Astrocyte (in vitro differentiated cells and primary cell): ENCODE measurements at regions not wholly inside any gene's neighbourhood (a gene's known extent, or its start where the extent isn't known, plus 50 kb on each side); places are given as distances from the start of the nearest gene placed in this dataset.
"Not testable (repeated sequence)": the region's sequence is repeated elsewhere in the genome, so short reads cannot be mapped to it uniquely, and the experiment has no call there.

Experiments used
- DNase-seq: peaks from one replicate; pipeline ENCODE4 v3.0.0-alpha.2; 2010; ENCODE audit warnings: low read depth
- FAIRE-seq: peaks from 2 replicates; lab custom pipeline; 2011; peaks lifted over from hg19 to GRCh38; lab: Jason Lieb, UNC
- H2AFZ ChIP-seq: 2 replicates; pipeline ENCODE4 v1.6.0; 2012; ENCODE audit warnings: low read depth, low read length, inconsistent platforms
- H3K27ac ChIP-seq: 2 replicates; pipeline ENCODE4 v1.5.1; 2011; ENCODE audit warnings: low read depth, low read length, inconsistent platforms
- H3K27me3 ChIP-seq: 2 replicates; pipeline ENCODE4 v1.6.0; 2011; ENCODE audit warnings: low read length, inconsistent platforms; ENCODE audit not compliant: insufficient read depth
- H3K36me3 ChIP-seq: 2 replicates; pipeline ENCODE4 v1.5.1; 2011; ENCODE audit warnings: low read length, inconsistent platforms; ENCODE audit not compliant: insufficient read depth
- H3K4me1 ChIP-seq: 2 replicates; pipeline ENCODE4 v1.5.1; 2011; ENCODE audit warnings: low read length, inconsistent platforms; ENCODE audit not compliant: insufficient read depth
- H3K4me2 ChIP-seq: 2 replicates; pipeline ENCODE4 v1.6.0; 2012; ENCODE audit warnings: low read length, inconsistent platforms
- H3K4me3 ChIP-seq: 2 replicates; pipeline ENCODE4 v1.5.1; 2011; ENCODE audit warnings: low read depth, mild to moderate bottlenecking, low read length, inconsistent platforms; ENCODE audit not compliant: insufficient read depth
- H3K79me2 ChIP-seq: 2 replicates; pipeline ENCODE4 v1.6.0; 2012; ENCODE audit warnings: mild to moderate bottlenecking, low read length, inconsistent platforms; ENCODE audit not compliant: insufficient read depth
- H3K9ac ChIP-seq: 2 replicates; pipeline ENCODE4 v1.6.0; 2012; ENCODE audit warnings: mild to moderate bottlenecking, low read length, inconsistent platforms
- H3K9me3 ChIP-seq: 2 replicates; pipeline ENCODE4 v1.5.1; 2012; ENCODE audit warnings: low read depth, mild to moderate bottlenecking, low read length, inconsistent platforms; ENCODE audit not compliant: insufficient read depth
- H4K20me1 ChIP-seq: 2 replicates; pipeline ENCODE4 v1.6.0; 2012; ENCODE audit warnings: low read length, inconsistent platforms; ENCODE audit not compliant: insufficient read depth
- H3K27ac Mint-ChIP-seq: one replicate; pipeline ENCODE4 v1.8.0; 2021; ENCODE audit warnings: mild to moderate bottlenecking, mixed read lengths; ENCODE audit not compliant: unreplicated experiment
- H3K27me3 Mint-ChIP-seq: one replicate; pipeline ENCODE4 v1.8.0; 2021; ENCODE audit warnings: low read depth, mixed read lengths; ENCODE audit not compliant: unreplicated experiment
- H3K36me3 Mint-ChIP-seq: one replicate; pipeline ENCODE4 v1.8.0; 2021; ENCODE audit warnings: low read depth, mixed read lengths; ENCODE audit not compliant: unreplicated experiment
- H3K4me1 Mint-ChIP-seq: one replicate; pipeline ENCODE4 v1.8.0; 2021; ENCODE audit warnings: low read depth, mixed read lengths; ENCODE audit not compliant: unreplicated experiment
- H3K4me3 Mint-ChIP-seq: one replicate; pipeline ENCODE4 v1.8.0; 2021; ENCODE audit warnings: mild to moderate bottlenecking, moderate library complexity, mixed read lengths; ENCODE audit not compliant: unreplicated experiment
- H3K9me3 Mint-ChIP-seq: one replicate; pipeline ENCODE4 v1.8.0; 2021; ENCODE audit warnings: mild to moderate bottlenecking, mixed read lengths; ENCODE audit not compliant: unreplicated experiment
- EZH2 ChIP-seq: IDR thresholded peaks from 2 replicates; pipeline ENCODE4 v1.6.1; 2012; ENCODE audit warnings: mild to moderate bottlenecking, low read length, inconsistent platforms; ENCODE audit not compliant: insufficient read depth
- TF ChIP-seq, protein P1 (sequence below): IDR thresholded peaks from 2 replicates; pipeline ENCODE4 v1.5.1; 2011; ENCODE audit warnings: low read depth, mild to moderate bottlenecking, inconsistent platforms, low read length, moderate library complexity; ENCODE audit not compliant: insufficient read depth

DNA sequence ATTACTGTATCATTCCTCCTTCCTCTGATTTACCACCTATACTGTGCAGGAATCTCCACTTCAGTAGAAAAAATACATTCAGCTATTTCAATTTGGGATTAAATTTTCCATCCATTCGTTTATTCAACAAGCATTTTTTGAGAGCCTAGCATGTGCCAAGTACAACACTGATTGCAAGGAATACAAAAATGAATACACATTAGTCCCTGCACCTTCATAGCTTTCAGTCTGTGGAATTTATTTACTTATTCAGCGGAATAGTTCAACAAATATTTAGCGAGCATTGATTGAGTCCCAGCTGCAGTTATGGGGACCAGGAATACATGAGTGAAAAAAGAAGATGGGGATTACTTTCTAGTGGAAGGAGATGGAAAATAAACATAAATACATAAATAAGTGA lies 606.8 kb upstream of the TBL1XR1 start:
- H4K20me1 ChIP-seq, result no peaks in the 10 kb centered on the region
- H3K4me3 ChIP-seq, result no peak overlapping the region
- Mint-ChIP-seq H3K27ac (no peak overlapping the region), H3K9me3 (no peaks in the 10 kb centered on the region), H3K36me3 (no peaks in the 10 kb centered on the region), H3K27me3 (no peaks in the 10 kb centered on the region), H3K4me3 (no peak overlapping the region), H3K4me1 (peaks cover 24% of the 10 kb centered on the region)
- H3K9ac ChIP-seq, result no peak overlapping the region
- peaks cover 11% of the 10 kb centered on the region for H3K4me1 ChIP-seq
- no peak overlapping the region for H2AFZ ChIP-seq
- no peak for DNase-seq
- H3K4me2 ChIP-seq, result no peak overlapping the region
- no peaks in the 10 kb centered on the region for H3K9me3 ChIP-seq
- TF ChIP-seq EZH2, result no peak
- TF ChIP-seq, protein P1, sequence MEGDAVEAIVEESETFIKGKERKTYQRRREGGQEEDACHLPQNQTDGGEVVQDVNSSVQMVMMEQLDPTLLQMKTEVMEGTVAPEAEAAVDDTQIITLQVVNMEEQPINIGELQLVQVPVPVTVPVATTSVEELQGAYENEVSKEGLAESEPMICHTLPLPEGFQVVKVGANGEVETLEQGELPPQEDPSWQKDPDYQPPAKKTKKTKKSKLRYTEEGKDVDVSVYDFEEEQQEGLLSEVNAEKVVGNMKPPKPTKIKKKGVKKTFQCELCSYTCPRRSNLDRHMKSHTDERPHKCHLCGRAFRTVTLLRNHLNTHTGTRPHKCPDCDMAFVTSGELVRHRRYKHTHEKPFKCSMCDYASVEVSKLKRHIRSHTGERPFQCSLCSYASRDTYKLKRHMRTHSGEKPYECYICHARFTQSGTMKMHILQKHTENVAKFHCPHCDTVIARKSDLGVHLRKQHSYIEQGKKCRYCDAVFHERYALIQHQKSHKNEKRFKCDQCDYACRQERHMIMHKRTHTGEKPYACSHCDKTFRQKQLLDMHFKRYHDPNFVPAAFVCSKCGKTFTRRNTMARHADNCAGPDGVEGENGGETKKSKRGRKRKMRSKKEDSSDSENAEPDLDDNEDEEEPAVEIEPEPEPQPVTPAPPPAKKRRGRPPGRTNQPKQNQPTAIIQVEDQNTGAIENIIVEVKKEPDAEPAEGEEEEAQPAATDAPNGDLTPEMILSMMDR, result no peak
- no peak overlapping the region for H3K27ac ChIP-seq
- H3K36me3 ChIP-seq, result no peaks in the 10 kb centered on the region
- H3K79me2 ChIP-seq, result no peaks in the 10 kb centered on the region
- no peak for FAIRE-seq
- no peaks in the 10 kb centered on the region for H3K27me3 ChIP-seq

DNA sequence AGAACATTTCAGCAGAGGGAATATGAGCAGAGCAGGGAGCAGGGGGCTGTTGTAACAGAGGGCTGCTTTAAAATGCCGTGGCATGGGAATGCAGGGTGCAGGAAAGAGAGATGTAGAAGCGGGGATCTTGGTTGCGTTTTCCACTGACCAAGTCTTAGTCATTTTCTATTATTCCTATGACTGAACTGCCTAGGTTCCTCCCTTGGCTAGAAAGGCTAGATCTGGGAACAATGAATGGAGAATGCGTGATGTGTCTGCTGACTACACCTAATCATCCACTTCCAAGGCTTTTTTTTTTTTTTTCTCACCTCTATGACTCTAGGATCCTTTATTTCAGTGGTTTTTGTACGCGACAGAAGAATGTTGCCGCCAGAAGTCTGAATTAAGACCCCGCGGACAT lies 607.4 kb upstream of the TBL1XR1 start:
- Histone ChIP-seq H3K36me3 (no peaks in the 10 kb centered on the region), H3K4me1 (peaks cover 11% of the 10 kb centered on the region), H4K20me1 (no peaks in the 10 kb centered on the region), H3K4me2 (no peak overlapping the region), H3K4me3 (no peak overlapping the region), H2AFZ (no peak overlapping the region), H3K27me3 (no peaks in the 10 kb centered on the region), H3K9me3 (no peaks in the 10 kb centered on the region), H3K27ac (no peak overlapping the region), H3K79me2 (no peaks in the 10 kb centered on the region), H3K9ac (no peak overlapping the region)
- no peak for FAIRE-seq
- DNase-seq, result peak; percentile 54
- no peak for TF ChIP-seq EZH2
- no peaks in the 10 kb centered on the region for H3K36me3 Mint-ChIP-seq
- peaks cover 25% of the 10 kb centered on the region for H3K4me1 Mint-ChIP-seq
- no peak overlapping the region for H3K4me3 Mint-ChIP-seq
- H3K27me3 Mint-ChIP-seq, result no peaks in the 10 kb centered on the region
- H3K27ac Mint-ChIP-seq, result no peak overlapping the region
- no peaks in the 10 kb centered on the region for H3K9me3 Mint-ChIP-seq

DNA sequence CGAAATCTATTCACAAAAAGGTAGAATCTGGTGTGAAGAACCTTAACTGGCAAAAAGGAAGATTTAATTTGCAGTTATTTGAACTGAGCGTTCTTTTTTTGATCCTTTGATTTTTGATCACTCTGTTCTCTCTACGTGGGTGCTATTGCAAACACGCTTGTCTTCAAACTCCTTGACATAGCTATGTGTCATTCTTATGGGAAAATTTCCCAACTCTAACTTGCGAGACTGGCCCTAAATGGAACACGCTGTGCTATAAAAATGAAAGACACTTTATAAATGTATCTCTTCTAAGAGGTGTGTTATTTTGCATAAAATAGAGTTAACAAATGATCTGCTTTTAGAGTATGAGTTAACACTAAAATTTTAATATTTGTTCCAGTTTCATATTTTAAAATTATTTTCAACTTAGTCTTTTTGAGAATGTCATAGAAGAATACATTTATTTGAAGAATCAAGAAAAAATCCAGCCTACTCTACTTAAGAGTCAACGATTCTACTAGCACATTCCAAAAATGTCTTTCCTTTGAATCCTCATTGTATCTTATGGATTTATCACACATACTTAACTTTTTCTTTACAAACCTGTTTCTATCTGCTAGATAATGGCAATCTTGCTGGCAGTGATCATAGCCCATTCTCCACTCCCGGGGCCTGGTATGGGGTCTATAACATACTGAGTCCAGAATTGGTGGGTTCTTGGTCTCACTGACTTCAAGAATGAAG lies 610.0 kb upstream of the TBL1XR1 start:
- Histone ChIP-seq H3K27ac (no peak overlapping the region), H3K9ac (no peak overlapping the region), H2AFZ (no peak overlapping the region), H3K36me3 (no peaks in the 10 kb centered on the region), H3K9me3 (no peaks in the 10 kb centered on the region), H3K4me3 (no peak overlapping the region), H3K4me1 (peaks cover 11% of the 10 kb centered on the region), H3K4me2 (no peak overlapping the region), H3K79me2 (no peaks in the 10 kb centered on the region), H4K20me1 (no peaks in the 10 kb centered on the region), H3K27me3 (no peaks in the 10 kb centered on the region)
- Mint-ChIP-seq H3K36me3 (no peaks in the 10 kb centered on the region), H3K27ac (no peak overlapping the region), H3K27me3 (no peaks in the 10 kb centered on the region), H3K4me3 (no peak overlapping the region), H3K9me3 (no peaks in the 10 kb centered on the region), H3K4me1 (peaks cover 24% of the 10 kb centered on the region)
- TF ChIP-seq, protein P1, result no peak
- TF ChIP-seq EZH2, result no peak
- DNase-seq (no peak), FAIRE-seq (no peak)

DNA sequence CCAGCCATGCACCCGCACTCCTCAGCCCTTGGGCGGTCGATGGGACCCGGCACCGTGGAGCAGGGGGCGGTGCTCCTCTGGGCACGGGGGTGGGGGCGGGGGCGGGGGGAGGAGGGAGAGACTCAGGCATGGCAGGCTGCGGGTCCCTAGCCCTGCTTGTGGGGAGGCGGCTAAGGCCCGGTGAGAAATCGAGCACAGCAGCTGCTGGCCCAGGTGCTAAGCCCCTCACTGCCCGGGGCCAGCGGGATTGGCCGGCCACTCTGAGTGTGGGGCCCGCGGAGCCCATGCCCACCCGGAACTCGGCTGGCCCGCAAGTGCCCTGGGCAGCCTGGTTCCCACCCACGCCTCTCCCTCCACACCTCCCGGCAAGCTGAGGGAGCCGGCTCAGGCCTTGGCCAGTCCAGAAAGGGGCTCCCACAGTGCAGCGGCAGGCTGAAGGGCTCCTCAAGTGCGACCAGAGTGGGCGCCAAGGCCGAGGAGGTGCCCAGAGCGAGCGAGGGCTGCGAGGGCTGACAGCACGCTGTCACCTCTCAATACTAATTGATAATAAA lies 611.7 kb upstream of the TBL1XR1 start:
- not testable (repeated sequence) for H3K79me2 ChIP-seq, FAIRE-seq, H3K27ac Mint-ChIP-seq, DNase-seq, H3K27me3 ChIP-seq, H3K36me3 ChIP-seq, H3K36me3 Mint-ChIP-seq, H3K27me3 Mint-ChIP-seq, H3K9me3 Mint-ChIP-seq, H3K9ac ChIP-seq, H3K27ac ChIP-seq, H4K20me1 ChIP-seq, H3K9me3 ChIP-seq, H2AFZ ChIP-seq, H3K4me3 Mint-ChIP-seq, H3K4me3 ChIP-seq, H3K4me2 ChIP-seq
- peaks cover 12% of the 10 kb centered on the region for H3K4me1 ChIP-seq
- peaks cover 26% of the 10 kb centered on the region for H3K4me1 Mint-ChIP-seq
